GM18868 (cell line): ENCODE measurements at regions not wholly inside any gene's neighbourhood (a gene's known extent, or its start where the extent isn't known, plus 50 kb on each side); places are given as distances from the start of the nearest gene placed in this dataset.
A peak's percentile ranks its signal among the peaks of the same experiment; 100 is the strongest.
"Not testable (repeated sequence)": the region's sequence is repeated elsewhere in the genome, so short reads cannot be mapped to it uniquely, and the experiment has no call there.

Experiments used
- ATAC-seq: cut with Tn5 transposase; IDR thresholded peaks from one replicate; pipeline ENCODE4 v1.9.1; 2021; ENCODE audit warnings: mild to moderate bottlenecking, moderate library complexity; ENCODE audit not compliant: unreplicated experiment

- ATAC-seq: no peak
Measured at GRCh38 chr14:56351861-56352260, 227.7 kb upstream of the TMEM260 start.

DNA sequence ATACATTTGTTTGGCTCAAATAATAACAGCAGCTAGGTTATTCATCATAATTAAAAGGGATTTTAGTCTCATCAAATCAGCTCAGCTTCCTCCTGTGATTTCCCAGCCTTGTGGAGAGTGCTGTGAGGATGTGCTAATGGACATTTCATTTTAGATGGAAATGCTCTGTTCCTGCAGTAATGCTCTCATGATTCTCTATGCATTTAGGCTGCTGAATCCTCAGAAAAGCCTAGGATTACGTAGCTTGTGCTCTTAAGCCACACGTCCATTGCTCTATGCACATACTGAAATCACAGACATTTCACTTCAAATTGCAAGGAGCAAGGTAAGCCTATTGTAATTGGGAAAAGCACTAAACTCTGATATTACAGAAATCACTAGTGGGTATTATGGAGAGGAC is 226.6 kb upstream of the TMEM260 start:
- ATAC-seq: no peak

- no peak for ATAC-seq
Measured at GRCh38 chr14:56357428-56357827, 222.2 kb upstream of the TMEM260 start.

DNA sequence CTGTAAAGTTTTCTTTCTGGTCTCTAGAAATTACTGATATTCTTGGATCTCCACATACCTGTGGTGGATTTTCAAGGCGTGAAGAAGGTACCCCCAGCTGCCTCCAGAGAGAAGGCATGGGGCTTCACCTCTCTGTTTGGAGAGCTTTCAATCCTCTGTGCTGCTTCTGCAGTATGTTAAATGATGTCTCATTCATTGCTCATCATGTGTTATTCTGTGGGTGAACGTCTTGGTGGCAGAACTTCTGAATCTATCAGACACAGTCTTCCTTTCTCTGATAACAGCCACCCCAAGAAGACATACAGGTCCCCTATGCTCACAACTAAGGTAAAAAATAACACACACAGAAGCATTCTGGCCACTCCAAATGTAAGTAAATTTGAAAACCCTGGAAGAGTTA is 221.3 kb upstream of the TMEM260 start:
- ATAC-seq: no peak

DNA sequence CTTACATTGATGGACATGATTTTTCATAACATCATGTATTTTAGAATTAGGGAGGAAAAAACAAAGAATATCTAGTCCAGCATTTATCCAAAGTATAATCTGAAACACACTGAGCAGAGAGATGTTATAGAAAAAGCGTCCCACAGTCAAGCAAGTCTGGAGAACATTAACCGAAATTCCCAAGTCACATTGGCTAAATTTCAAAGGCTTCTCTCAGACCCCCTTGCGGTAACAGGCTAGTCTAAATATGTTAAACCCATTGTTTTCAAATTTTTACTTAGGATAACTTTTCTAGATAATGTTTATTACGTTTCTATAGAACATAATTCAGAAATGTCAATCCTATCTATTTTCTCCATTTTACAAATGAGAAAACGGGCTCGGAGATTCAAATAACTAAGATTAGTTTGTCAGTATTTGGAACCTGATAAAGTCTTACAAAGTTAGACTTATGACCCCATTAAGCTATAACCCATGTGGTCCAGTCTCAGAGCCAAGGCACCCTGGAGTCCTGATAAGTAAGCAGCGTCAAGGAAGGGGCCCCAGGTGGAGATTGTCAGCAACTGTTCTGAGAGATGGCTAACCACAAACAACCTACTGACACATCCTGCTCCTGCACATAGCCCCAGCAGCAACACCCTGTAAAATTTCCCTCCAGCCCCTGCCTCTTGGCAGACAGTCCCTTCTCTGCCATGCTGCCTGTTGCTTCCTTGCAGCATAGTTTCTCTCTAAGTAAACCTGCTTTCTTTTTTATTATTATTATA is 220.6 kb upstream of the TMEM260 start:
- ATAC-seq: peak; percentile 85

GRCh38 chr14:56365663-56366062 is 213.9 kb upstream of the TMEM260 start:
- ATAC-seq: not testable (repeated sequence)

DNA sequence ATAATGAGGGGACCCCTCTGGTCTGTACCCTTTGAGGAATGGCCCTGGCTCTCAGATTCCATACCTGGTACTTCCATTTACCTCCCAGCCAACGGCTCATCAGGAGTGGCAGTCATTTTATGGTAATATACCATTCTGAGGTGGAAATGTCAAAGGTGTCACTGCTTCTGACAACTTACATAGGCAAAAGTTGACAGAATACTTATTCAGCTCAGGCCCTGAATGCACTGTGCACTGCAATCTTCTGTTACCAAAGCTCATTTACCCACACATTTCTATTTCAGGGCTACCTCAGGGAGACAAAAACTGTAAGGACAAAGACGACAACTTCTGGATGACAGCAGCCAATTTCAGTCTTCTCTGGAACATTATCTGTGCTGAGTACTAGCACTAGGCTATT is 212.2 kb upstream of the TMEM260 start:
- ATAC-seq: no peak

- ATAC-seq: no peak
Measured at GRCh38 chr14:56371737-56372136, 207.9 kb upstream of the TMEM260 start.

GRCh38 chr14:56374421-56374820 is 205.2 kb upstream of the TMEM260 start:
- no peak for ATAC-seq

GRCh38 chr14:56378046-56378445 is 201.6 kb upstream of the TMEM260 start:
- ATAC-seq: no peak

- no peak for ATAC-seq
Measured at GRCh38 chr14:56378475-56378877, 201.1 kb upstream of the TMEM260 start.

DNA sequence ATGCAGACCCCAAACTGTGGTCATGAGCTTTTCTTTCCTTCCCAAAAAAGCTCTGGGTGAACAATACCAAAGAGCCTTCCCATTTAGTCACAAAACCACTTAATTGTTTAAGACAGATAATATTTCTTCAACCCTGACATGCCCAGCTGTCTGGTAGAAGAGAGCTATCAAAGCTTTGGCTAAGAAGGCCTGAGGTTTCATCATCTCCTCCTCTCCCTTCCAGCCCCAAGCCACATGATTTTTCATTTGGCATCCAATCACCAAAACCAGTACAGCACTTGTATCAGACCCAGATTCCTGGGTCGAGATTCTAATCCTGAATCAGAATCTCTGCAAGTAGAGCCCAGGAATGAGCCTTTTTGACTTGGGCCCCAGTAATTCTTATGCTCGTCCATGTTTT is 199.6 kb upstream of the TMEM260 start:
- ATAC-seq: no peak

DNA sequence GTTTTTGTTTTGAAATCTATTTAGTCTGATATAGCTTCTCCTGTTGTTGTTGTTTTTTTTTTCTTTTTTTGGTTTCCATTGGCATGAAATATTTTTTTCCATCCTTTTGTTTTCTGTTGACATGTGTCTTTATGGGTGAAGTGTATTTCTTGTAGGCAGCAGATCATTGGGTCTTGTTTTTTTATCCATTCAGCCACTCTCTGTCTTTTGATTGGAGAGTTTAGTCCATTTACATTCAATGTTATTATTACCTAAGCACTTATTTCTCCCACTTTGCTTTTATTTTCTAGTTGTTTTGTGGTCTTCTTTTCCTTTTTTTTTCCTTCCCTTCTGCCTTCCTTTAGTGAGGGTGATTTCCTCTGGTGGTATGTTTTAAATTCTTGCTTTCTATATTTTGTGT is 193.6 kb upstream of the TMEM260 start:
- no peak for ATAC-seq

DNA sequence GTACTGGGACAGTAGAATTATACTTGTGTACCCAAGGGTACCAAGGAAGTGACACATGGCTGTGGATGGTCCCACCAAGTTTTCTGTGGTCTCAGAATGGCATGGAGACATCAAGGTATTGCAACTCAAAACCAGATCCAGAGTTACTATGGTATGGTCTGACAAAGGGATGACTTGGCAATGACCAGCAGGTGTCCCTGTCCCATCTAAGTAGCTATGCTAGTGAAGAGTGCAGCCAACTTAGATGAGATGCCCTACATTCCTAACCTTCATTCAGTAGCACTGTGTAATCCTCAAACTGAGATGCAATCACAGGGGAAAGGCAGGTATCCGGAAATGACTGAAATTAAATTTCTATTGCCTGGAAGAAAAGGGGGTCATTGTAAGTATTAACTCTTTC is 188.7 kb upstream of the TMEM260 start:
- no peak for ATAC-seq

- no peak for ATAC-seq
Measured at GRCh38 chr14:56394826-56395530, 184.6 kb upstream of the TMEM260 start.

DNA sequence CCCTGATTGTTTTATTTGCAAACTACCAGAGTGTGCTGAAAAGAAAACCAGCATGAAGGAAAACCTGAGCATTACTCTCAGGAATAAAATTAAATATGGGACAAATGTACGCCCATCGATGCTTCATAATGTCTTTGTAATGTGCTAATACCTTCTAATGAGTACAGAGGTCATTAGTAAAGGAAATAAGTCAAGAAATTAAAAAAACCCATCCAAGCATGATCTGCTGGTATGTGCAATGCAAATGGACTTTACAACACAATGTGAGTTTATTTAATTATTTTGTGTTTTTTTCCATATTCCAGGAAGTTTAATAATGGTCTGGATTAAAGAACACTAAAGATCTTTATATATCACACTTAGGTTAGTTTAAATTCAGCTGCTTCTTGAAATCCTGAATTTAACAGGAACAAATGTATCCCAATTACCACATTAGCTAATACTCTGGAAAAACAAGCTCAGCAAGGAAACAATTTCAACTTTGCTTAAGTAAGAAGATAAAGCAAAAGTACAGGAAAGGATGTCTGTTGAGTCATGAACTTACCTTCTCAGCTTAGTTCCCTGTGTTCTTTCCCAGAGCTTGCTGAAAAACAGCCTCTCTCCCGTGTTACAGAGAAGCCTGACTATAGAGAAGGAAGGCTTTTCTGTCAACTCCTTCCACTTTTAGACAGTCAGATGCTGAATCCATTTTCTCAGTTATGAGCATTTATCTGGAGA is 179.3 kb upstream of the TMEM260 start:
- ATAC-seq: no peak

DNA sequence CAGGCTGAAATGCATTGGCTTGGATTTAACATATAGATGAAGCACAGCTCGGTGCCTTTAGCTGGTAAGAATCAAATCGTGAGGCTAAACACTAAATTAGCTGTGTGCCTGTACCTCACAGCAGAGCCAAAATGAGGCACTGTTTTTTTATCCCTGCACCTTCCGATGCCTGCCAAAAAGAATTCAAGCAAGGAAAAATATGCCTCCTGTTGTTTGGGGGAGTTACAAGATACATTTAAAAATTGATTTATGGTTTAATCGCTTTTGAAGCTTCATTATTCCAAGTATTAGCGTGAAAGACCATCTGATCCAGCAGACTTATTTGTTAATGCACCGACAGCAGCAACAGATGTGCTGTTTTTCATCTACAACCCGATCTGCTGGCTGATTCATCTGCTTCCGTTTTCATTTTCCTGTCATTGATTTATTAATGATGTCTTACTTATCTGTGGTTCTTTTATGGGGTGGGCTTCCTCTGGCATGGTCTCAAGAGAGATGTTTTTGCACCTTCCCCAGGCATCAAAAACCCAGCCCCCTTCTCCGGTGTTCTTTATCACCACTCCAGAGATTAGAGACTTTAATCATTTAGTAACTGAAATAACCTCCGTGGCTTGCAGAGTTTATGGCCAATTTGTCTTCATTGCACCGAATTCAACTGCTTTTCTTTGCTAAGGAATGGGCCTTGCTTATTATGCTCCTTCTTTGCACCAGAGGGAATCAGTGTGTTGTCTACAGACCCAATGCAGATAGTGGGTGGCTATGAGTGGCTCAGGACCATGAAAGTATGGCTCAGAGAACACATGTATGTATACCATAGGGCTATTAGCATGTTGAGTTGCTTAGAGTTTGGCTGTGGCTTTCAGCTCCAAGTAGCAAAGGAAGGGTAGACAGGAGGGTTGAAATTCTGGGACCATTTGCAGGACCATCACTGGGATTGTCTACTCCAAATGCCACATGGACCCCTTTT is 166.8 kb upstream of the TMEM260 start:
- no peak for ATAC-seq

DNA sequence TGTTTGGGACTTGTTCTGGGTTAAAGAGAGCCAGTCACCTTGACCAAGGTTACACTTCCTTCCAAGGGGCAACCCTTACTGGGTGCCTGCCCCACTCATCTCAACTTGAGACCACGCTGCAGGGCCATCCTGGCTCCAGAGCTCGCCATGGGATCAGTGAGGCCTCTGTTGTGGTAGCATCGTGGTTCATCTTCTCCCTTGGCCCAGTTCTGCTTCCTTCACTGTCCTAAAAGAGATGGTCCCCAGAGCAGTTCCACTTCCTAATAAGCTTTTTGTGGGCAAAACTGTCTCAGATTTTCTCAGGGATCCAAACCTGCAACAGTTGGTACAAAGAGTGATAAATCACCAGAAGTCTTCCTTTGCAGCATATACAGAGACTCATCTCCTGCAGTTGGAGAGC is 165.9 kb upstream of the TMEM260 start:
- ATAC-seq: no peak

DNA sequence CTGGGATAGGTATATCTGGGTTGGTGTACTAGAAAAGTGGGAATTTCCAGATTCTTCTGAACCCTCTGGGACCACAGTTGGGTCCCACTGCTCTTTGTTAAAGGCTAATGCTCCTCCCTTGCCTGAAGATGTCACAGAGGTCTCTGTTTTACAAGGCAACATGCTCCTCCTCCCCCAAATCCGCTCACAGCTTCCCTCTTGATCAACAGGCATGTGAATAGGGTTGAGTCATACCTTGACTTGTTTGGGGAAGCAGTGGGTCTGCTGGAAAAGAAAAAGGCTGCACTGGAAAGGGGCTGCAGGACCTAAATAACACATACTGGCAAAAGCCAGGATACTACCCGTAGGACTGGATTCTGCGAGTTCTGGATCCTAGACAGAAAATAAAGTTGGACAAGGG is 165.4 kb upstream of the TMEM260 start:
- no peak for ATAC-seq

- ATAC-seq: no peak
Measured at GRCh38 chr14:56416213-56416612, 163.4 kb upstream of the TMEM260 start.

GRCh38 chr14:56417173-56417572 is 162.4 kb upstream of the TMEM260 start:
- ATAC-seq: no peak
